ACHN (cell line): ENCODE measurements at regions not wholly inside any gene's neighbourhood (a gene's known extent, or its start where the extent isn't known, plus 50 kb on each side); places are given as distances from the start of the nearest gene placed in this dataset.
"Not testable (repeated sequence)": the region's sequence is repeated elsewhere in the genome, so short reads cannot be mapped to it uniquely, and the experiment has no call there.

Experiments used
- DNase-seq: peaks from one replicate; pipeline ENCODE4 v3.0.0-alpha.2; 2015
- in situ Hi-C: cut with HindIII; loops from 2 replicates; pipeline ENCODE4 v1.10.0; 2017; ENCODE audit warnings: low sequenced_read_pairs, low pct_ligation_motif_present, low pct_unique_long_range_greater_than_20kb

DNA sequence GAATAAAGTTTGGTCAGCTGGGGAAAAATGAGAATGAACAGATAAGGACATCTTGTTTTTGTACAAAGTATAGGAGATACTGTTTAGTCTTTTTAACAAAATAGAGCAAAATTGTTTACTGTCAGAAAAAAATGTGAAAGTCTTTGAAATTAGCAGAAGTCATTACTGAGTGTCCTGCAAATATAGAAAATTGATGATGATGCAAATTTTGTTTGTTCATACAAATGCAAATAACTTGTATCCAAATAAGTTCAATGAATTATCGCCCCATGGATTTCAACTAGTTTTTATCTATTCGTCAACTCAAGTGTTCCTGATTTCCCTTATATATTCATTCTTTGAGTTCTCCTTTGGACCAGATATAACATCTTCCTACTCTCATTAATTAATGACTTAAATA, 378.0 kb upstream of the SGO1 start:
- no peak for DNase-seq
- in situ Hi-C loops = no loop called here

DNA sequence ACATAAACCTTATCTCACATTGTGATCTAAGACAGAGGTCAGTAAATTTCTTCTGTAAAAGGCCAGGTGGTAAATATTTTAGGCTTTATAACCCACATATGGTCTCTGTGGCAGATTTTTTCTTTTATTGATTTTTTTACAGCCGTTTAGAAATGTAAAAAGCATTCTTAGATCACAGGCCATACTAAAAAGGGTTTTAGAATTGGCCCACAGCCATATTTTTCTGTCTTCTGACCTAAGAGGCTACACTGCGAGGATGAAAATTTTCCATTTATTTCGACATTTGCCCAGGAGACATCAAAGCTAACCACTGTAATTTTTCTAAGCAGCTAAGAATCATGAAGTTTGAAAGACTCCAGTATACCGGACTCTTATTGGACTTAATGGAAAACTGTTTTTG, 377.2 kb upstream of the SGO1 start:
- DNase-seq = no peak
- in situ Hi-C loops = no loop called here

DNA sequence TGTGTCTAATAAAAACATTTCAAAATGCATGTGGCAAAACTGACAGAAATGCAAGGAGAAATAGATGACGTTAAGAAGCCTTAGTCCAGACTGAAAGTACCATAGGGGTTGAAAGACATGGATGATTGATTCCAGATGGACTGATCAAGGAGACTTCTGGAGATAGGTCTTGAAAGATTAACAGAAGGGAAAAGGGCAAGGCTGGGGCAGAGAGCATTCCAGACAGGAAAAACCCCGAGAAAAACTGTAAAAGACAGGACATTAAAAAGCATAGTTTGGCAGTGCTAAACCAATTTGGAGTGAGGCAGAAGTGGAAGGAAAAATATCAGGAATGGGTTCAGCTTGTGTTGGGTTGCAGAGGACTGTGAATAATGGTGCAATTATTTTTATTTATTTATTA, 375.2 kb upstream of the SGO1 start:
- DNase-seq = no peak
- in situ Hi-C loops = no loop called here

DNA sequence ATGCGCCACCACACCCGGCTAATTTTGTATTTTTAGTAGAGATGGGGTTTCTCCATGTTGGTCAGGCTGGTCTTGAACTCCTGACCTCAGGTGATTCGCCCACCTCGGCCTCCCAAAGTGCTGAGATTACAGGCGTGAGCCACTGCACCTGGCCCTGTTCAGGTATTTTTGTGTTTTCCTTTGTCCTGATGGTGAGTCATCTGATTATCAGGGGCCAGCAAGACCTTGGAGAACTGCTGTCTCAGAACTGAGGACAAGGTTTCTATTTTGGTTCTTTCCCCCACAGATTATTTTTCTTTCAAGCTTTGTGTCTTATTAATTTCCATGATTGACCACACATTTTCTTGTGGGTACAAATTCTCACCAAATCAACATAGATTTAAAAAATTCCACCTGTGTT, 374.4 kb upstream of the SGO1 start:
- in situ Hi-C loops, DNase-seq: not testable (repeated sequence)

DNA sequence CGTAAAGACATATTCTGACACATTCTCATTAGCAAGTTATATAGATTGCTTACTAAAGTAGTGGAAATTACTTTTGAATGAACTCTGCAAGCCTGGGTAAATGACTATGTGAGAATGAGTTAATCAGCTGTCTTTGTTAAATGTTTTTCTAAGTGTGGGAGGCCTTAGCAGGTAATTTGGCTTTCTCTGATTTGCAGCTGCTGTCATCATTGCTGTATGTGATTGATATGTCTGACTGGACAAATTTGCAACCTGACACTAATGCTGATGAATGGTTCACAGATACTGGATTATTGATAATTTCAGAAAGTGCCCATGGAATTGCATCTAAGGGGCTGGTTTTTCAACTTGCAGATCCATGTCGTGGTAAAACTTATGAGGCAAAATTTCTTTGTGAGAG, 372.2 kb upstream of the SGO1 start:
- no peak for DNase-seq
- in situ Hi-C loops = no loop called here

DNA sequence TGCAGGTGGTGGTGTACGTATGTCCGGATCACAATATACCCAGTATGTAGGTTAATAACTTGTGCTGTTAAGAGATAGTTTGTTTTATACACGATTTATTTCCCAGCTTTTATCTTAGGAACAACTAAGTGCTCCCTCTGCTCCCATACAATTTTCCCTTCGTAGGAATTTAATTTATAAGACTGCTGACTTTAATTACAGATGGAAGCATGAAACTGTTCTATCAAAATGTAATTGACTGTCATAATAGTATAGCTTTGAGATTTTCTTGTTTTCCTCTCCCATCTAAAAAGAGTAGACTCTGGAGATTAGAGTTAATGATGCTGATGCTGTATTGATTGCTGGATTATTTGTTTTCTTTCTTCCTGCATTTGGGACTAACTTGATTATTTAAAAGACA, 370.7 kb upstream of the SGO1 start:
- DNase-seq = no peak
- in situ Hi-C loops = no loop called here

DNA sequence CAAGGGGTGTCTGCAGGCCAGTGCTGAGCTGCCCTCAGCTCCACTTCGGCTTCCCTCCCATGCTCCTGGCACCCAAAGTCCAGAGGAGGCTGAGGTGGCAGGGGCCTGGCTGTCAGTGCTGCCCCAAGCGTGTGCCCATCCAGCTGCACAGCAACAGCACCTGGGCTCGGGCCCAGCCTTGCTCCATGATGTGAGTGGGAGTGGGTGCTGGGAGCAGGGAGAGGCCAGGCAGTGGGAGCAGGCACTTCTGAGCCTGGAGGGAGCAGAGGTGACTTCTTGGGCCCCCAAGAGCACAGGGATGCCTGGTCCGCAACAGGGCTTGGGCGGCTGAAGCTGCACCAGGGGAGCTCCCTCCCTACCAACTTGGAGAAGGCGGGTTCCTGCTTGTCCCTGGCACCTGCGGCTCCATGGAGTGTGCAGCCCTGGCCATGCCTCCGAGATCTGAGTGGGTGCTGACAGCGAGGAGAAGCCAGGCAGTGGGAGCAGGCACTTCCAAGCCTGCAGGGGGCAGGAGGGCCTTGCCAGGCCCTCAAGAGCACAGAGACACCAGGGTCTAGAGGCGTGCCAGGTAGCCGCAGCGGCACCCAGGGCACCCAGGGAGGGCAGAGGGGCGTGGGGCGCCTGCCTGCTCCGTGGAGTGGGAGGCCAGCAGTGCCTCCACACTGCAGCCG, 366.7 kb upstream of the SGO1 start:
- no peak for DNase-seq
- in situ Hi-C loops = no loop called here

DNA sequence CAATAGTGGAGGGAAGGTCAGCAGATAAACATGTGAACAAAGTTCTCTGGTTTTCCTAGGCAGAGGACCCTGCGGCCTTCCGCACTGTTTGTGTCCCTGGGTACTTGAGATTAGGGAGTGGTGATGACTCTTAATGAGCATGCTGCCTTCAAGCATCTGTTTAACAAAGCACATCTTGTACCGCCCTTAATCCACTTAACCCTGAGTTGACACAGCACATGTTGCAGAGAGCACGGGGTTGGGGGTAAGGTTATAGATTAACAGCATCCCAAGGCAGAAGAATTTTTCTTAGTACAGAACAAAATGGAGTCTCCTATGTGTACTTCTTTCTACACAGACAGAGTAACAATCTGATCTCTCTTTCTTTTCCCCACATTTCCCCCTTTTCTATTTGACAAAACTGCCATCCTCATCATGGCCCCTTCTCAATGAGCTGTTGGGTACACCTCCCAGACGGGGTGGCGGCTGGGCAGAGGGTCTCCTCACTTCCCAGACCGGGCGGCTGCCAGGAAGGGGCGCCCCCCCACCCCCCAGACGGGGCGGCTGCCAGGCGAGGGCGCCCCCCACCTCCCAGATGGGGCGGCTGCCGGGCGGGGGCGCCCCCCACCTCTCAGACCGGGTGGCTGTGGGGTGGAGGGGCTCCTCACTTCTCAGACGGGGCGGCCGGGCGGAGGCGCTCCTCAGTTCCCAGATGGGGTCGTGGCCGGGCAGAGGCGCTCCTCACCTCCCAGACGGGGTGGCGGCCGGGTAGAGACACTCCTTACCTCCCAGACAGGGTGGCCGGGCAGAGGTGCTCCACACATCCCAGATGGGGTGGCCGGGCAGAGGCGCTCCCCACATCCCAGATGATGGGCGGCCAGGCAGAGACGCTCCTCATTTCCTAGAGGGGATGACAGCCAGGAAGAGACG, 361.6 kb upstream of the SGO1 start:
- in situ Hi-C loops, DNase-seq: not testable (repeated sequence)

DNA sequence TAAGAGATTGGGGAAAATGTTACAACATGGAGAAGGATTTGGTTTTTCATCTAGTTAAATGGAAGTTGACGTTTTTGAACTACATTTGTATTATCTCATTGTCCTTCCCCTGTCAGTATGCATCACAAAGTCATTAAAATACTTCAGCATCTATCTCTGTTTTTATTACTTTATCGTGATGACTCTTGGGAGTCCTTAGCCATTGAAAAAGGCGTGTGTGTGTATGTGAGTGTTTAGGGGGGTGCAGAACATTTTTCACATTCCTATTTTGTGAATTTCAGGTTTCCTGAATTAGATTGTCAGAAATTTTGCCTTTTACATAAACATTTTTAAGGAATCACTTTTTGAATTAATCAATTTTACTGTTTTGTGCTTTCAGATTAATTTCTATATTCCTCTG, 360.6 kb upstream of the SGO1 start:
- DNase-seq = no peak
- in situ Hi-C loops = no loop called here

DNA sequence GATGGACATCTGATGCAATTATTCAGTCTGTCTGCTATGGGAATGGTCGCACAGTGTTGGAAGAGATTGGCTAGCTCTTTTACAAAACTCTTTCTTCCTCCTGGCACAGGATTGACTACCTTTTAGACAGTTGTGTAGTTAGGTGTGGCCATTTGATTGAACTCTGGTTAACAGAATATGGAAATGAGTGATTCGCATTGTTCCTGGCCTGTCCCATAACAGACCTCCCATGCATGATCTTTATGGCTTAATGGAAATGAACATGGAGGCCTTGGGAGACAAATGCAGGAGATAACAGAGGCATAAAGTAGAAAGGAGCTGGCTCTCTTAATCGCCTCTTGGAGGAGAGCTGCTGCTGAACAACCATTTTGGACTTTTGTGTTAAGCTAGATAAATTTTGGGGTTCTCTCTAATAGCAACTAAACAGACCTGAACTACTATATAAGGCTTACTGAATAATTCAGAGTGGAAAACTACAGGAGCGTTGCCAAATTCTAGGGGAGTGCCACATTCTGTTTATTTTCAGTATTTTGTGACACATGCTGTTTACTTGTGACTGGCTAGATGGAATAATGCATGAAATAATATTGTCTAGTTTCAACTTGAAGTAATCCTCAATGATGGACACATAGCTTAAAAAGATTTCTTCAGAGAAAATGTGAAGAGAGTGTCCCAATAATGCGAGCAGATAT, 357.7 kb upstream of the SGO1 start:
- in situ Hi-C loops = no loop called here
- DNase-seq = no peak

DNA sequence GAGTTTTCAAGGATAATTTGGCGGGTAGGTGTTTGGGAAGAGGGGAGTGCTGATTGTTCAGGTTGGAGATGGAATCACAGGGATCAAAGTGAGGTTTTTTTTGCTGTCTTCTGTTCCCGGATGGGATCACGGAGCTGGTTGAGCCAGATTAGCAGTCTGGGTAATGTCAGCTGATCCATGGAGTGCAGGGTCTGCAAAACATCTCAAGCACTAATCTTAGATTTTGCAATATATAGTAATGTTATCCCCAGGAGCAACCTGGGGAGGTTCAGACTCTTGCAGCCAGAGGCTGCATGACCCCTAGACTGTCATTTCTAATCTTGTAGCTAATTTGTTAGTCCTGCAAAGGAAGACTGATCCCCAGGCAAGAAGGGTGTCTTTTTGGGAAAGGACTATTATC, 354.1 kb upstream of the SGO1 start:
- no peak for DNase-seq
- in situ Hi-C loops = no loop called here

DNA sequence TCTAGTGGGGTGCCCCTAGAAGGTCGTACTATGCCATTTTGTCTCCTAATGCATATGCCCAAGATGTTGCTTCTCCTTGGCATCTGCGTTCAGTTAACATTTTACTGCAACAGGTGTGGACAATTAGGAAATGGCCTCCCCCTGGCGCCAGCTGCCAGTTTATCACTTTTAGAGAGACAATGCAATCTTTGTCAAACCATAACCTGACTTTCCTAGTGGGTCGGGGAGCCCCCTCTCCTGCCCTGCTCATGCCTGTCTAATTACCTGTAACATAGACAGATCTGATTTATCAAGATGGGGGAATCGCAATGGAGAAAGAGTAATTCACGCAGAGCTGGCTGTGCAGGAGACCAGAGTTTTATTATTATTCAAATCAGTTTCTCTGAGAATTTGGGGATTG, 353.7 kb upstream of the SGO1 start:
- in situ Hi-C loops = no loop called here
- DNase-seq = no peak

DNA sequence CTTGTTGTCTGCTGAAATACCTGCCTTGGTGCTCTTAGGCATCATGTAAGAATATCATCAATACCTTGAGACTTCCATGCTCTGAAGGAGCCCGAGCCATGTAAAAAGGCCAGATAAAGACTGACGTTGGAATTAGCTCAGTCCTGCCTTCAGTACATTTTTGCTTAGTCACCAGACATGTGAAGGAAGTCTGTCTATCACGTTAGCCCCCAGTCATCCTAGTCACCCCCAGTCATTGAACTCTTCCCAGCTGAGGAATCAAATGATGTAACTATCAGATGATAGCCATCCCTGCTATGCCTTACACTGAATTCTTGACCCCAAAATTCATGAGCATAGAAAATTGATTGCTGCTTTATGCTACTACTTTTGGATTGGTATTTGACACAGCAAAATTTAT, 351.2 kb upstream of the SGO1 start:
- in situ Hi-C loops = no loop called here
- DNase-seq = no peak

DNA sequence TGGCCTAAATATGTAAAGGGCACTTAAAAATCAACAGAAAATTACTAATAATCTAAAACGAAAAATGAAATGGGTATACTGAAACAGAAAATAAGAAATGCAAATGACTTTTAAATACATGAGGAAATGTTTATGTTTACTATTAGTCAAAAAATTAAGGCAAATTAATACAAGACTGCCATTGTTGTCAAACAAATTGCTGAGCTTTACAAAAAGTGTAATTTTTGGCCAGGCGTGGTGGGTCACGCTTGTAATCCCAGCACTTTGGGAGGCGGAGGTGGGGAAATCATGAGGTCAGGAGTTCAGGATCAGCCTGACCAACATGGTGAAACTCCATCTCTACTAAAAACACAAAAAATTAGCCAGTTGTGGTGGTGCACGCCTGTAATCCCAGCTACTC, 343.9 kb upstream of the SGO1 start:
- DNase-seq = no peak
- in situ Hi-C loops = no loop called here

DNA sequence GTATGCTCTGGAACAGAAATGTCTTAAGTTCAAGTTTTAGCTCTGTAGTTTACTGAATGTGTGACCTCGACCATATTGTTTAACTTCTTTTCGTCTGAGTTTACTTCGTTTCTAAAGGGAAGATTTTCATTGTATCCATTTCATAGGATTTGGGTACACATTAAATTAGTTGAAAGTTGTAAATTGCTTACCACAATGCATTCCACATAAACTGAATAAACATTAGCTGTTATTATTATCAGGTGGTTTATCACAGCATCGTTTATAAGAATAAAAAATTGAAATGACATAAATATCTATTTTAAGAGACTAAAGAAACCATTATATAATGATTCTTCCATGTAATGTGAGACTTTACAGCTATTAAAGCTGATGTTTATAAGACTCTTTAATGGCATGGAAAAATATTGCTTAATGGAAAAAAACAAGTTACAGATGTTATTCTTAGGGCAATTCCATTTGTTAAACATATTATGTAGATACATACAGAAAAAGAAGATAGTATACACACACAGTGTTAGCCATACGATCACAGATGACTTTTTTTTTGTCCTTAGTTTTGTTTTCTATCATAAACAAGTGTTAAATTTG, 342.3 kb upstream of the SGO1 start:
- in situ Hi-C loops = no loop called here
- DNase-seq = no peak

DNA sequence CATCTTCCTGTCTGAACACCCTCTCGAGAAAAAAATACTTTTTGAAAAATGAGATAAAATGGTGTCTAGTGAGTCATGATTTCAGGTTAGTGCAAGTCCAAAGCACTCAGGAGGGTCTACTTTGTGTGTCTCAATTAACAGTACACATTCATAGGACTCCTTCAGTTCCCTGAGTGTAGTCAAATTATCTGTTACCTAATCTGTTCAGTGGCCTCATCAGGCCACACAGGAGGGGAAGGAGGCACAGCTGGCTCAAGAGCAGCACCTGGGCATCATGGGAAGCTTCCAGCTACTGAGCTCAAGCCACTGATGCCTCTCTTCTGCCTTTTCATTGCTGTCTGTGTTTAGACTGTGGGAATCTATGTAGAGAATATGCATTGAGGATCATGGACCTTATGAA, 341.4 kb upstream of the SGO1 start:
- in situ Hi-C loops = no loop called here
- no peak for DNase-seq

DNA sequence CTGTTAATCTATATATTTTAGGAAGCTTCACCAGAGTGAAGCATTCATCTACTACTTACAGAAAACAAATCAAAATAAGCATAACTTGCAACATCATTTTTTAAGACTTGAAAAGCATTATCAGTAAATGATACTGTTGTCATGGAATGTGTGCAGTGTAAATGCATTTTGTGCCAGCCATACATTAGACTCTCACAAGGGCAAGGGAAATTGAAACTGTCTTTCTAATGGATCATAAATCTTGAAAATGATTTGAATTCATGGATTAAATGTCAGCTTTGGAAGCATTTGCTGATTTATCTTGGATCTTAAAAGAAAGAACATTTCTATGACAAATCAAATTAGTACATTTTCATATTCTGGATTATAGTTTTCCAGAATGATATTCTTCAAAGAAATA, 338.3 kb upstream of the SGO1 start:
- DNase-seq = no peak
- in situ Hi-C loops = no loop called here

DNA sequence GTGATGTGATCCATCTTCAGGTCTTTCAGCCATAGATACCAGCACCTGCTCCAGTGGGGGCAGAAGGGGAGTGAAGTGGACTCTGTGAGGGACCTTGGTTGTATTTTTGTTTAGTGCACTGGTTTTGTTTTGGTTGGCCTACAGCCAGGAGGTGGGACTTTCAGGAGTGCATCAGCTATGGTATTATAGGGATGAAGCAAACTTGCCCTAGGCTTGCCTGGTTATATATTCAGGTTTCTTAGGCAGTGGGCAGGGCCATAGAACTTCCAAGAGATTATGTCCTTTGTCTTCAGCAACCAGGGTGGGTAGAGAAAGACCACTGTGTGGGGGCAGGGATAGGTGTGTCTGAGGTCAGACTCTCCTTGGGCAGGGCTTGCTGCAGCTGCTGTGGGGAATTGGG, 337.3 kb upstream of the SGO1 start:
- in situ Hi-C loops = no loop called here
- no peak for DNase-seq

DNA sequence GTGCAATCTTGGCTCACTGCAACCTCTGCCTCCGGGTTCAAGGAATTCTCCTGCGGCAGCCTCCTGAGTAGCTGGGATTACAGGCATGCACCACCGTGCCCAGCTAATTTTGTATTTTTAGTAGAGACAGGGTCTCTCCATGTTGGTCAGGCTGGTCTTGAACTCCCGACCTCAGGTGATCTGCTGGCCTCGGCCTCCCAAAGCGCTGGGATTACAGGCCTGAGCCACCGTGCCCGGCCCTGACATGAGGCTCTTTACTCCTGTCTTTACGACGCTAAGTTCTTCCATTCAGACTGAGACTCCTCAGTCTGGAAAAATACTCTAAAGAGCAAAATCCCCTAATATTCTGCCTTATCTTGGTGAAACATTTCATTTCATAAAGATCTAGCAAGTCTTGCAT, 331.3 kb upstream of the SGO1 start:
- DNase-seq, in situ Hi-C loops: not testable (repeated sequence)
